HEK293T (cell line): ENCODE measurements at regions not wholly inside any gene's neighbourhood (a gene's known extent, or its start where the extent isn't known, plus 50 kb on each side); places are given as distances from the start of the nearest gene placed in this dataset.

Source experiments
- CTCF ChIA-PET: fragments of 350-600 bp; formaldehyde crosslinking; extraction: SDS; loops from one replicate; lab custom pipeline; 2021; ENCODE audit warnings: antibody characterized with exemption, inconsistent platforms; lab: Yijun Ruan, JAX
- POLR2A ChIA-PET: fragments of 350-600 bp; formaldehyde crosslinking; extraction: SDS; loops from one replicate; lab custom pipeline; 2020; ENCODE audit warnings: antibody characterized with exemption, inconsistent platforms; lab: Yijun Ruan, JAX
- DNase-seq: peaks from one replicate; pipeline ENCODE4 v3.0.0; 2012; ENCODE audit warnings: mixed read lengths; ENCODE audit errors: extremely low spot score
- ARNT ChIP-seq: fragments of 450-650 bp; IDR thresholded peaks from 2 replicates; pipeline ENCODE4 v1.6.1; 2017; ENCODE audit warnings: mild to moderate bottlenecking
- BHLHE40 ChIP-seq: fragments of 450-650 bp; IDR thresholded peaks from 2 replicates; pipeline ENCODE4 v1.6.1; 2016; ENCODE audit warnings: mild to moderate bottlenecking, moderate library complexity, borderline replicate concordance
- CTBP1 ChIP-seq: fragments of 450-650 bp; IDR thresholded peaks from 2 replicates; pipeline ENCODE4 v1.6.1; 2016; ENCODE audit warnings: borderline replicate concordance
- ELF4 ChIP-seq: fragments of 450-650 bp; IDR thresholded peaks from 2 replicates; pipeline ENCODE4 v1.6.1; 2017; ENCODE audit warnings: antibody characterized with exemption
- FOXA1 ChIP-seq: fragments of 450-650 bp; IDR thresholded peaks from 2 replicates; pipeline ENCODE4 v1.6.1; 2016; ENCODE audit warnings: mild to moderate bottlenecking
- FOXK2 ChIP-seq: fragments of 450-650 bp; IDR thresholded peaks from 2 replicates; pipeline ENCODE4 v1.6.1; 2016; ENCODE audit warnings: mild to moderate bottlenecking
- FOXM1 ChIP-seq: fragments of 450-650 bp; IDR thresholded peaks from 2 replicates; pipeline ENCODE4 v1.6.1; 2017; ENCODE audit warnings: mild to moderate bottlenecking, borderline replicate concordance
- HDGF ChIP-seq: fragments of 450-650 bp; IDR thresholded peaks from 2 replicates; pipeline ENCODE4 v1.6.1; 2017; ENCODE audit warnings: antibody characterized with exemption, borderline replicate concordance
- L3MBTL2 ChIP-seq: fragments of 450-650 bp; conservative IDR thresholded peaks from 2 replicates; pipeline ENCODE4 v1.6.1; 2016; ENCODE audit warnings: mild to moderate bottlenecking
- LEF1 ChIP-seq: fragments of 450-650 bp; IDR thresholded peaks from 2 replicates; pipeline ENCODE4 v1.6.1; 2017; ENCODE audit warnings: mild to moderate bottlenecking, borderline replicate concordance
- NFRKB ChIP-seq: fragments of 450-650 bp; IDR thresholded peaks from 2 replicates; pipeline ENCODE4 v1.6.1; 2016; ENCODE audit warnings: mild to moderate bottlenecking, moderate library complexity
- PKNOX1 ChIP-seq: fragments of 450-650 bp; IDR thresholded peaks from 2 replicates; pipeline ENCODE4 v1.6.1; 2016
- SP1 ChIP-seq: fragments of 450-650 bp; IDR thresholded peaks from 2 replicates; pipeline ENCODE4 v1.6.1; 2017
- SUZ12 ChIP-seq: fragments of 450-650 bp; IDR thresholded peaks from 2 replicates; pipeline ENCODE4 v1.6.1; 2016; ENCODE audit warnings: mild to moderate bottlenecking
- TARDBP ChIP-seq: fragments of 450-650 bp; IDR thresholded peaks from 2 replicates; pipeline ENCODE4 v1.6.1; 2016
- ZNF384 ChIP-seq: fragments of 450-650 bp; IDR thresholded peaks from 2 replicates; pipeline ENCODE4 v1.6.1; 2016

- ChIA-PET POLR2A (no interaction called here), CTCF (interaction anchor here (0.6 to 0.9 kb wide), 2 partner anchors 213 to 741 kb away, joined by 3 read pairs; no protein-coding TSS in a partner anchor)
- TF ChIP-seq ZNF384 (no peak), BHLHE40 (no peak), CTBP1 (no peak), NFRKB (no peak), FOXA1 (no peak), ARNT (no peak), ELF4 (no peak), FOXK2 (no peak), LEF1 (no peak), TARDBP (no peak), HDGF (no peak), PKNOX1 (no peak), SP1 (no peak), SUZ12 (no peak), L3MBTL2 (no peak), FOXM1 (no peak)
- DNase-seq = no peak
These were observed 878.5 kb downstream of the USP25 start for GRCh38 chr21:16608209-16608830.

DNA sequence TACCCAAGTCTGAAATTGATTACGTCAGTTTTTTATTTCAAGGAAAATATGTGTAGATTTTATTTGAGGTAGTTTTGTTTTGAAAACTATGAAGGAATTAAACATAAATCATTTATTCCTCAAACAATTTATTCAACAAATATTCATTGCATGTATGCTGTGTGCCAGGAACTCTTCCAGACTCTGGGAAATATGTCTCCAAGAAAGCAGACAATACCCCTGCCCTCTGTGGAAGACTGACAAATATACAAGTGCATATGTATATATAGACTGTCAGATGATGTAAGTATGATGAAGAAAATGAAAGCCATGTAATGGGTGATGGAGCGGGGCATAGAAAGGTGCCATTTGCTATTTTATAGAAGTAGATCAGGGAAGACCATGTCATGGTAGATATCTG lies 889.5 kb downstream of the USP25 start:
- TF ChIP-seq FOXM1 (no peak), ELF4 (no peak), SP1 (no peak), FOXA1 (no peak), PKNOX1 (no peak), L3MBTL2 (no peak), LEF1 (no peak), FOXK2 (no peak), NFRKB (no peak), TARDBP (no peak), ARNT (no peak), BHLHE40 (no peak)
- POLR2A ChIA-PET = no interaction called here
- CTCF ChIA-PET = no interaction called here
- DNase-seq = no peak

- TF ChIP-seq NFRKB (no peak), CTBP1 (no peak), PKNOX1 (no peak), HDGF (no peak), FOXA1 (no peak), ZNF384 (no peak), FOXK2 (no peak), TARDBP (no peak), ELF4 (no peak)
- POLR2A ChIA-PET = no interaction called here
- CTCF ChIA-PET = no interaction called here
- no peak for DNase-seq
These were observed 891.1 kb downstream of the USP25 start for GRCh38 chr21:16620786-16621320.

- CTCF ChIA-PET = no interaction called here
- peak; percentile 37 for DNase-seq
- no peak for TF ChIP-seq BHLHE40
- TF ChIP-seq ZNF384 = no peak
- no peak for TF ChIP-seq SP1
- TF ChIP-seq SUZ12 = no peak
- POLR2A ChIA-PET = no interaction called here
These were observed 888.2 kb upstream of the CXADR start for GRCh38 chr21:16624479-16625118.

GRCh38 chr21:16625491-16625890 lies 887.4 kb upstream of the CXADR start:
- TF ChIP-seq FOXA1 (no peak), SP1 (no peak), ARNT (no peak), TARDBP (no peak), LEF1 (no peak)
- ChIA-PET CTCF (no interaction called here), POLR2A (no interaction called here)
- no peak for DNase-seq

- DNase-seq = no peak
- TF ChIP-seq TARDBP (no peak), FOXK2 (no peak), ARNT (no peak), FOXA1 (no peak), HDGF (no peak), BHLHE40 (no peak), PKNOX1 (no peak), SUZ12 (no peak), L3MBTL2 (no peak), SP1 (no peak), ZNF384 (no peak), LEF1 (no peak), CTBP1 (no peak), NFRKB (no peak), ELF4 (no peak), FOXM1 (no peak)
- ChIA-PET CTCF (no interaction called here), POLR2A (no interaction called here)
These were observed 878.9 kb upstream of the CXADR start for GRCh38 chr21:16633831-16634459.
